GM23338 (cell line): ENCODE measurements at regions not wholly inside any gene's neighbourhood (a gene's known extent, or its start where the extent isn't known, plus 50 kb on each side); places are given as distances from the start of the nearest gene placed in this dataset.

Experiments used
- ATAC-seq: fragments of 200-7000 bp; cut with Tn5 transposase; 3 replicates; pipeline ENCODE4 v1.9.1; 2020
- DNase-seq: peaks from one replicate; pipeline ENCODE4 v3.0.0-alpha.2; 2015; ENCODE audit warnings: low spot score
- H2AFZ ChIP-seq: fragments of 200-600 bp; sonication (generic); 2 replicates; pipeline ENCODE4 v1.8.0; 2016; ENCODE audit warnings: antibody characterized with exemption, mild to moderate bottlenecking, moderate library complexity
- H3F3A ChIP-seq: fragments of 200-600 bp; sonication (generic); replicated peaks from 2 replicates; pipeline ENCODE4 v1.8.0; 2017; ENCODE audit warnings: antibody characterized with exemption, mixed run types, low read depth
- H3K27ac ChIP-seq: fragments of 200-600 bp; sonication (generic); 2 replicates; pipeline ENCODE4 v1.6.1; 2016; ENCODE audit warnings: low read depth
- H3K27me3 ChIP-seq: fragments of 200-600 bp; sonication (generic); 2 replicates; pipeline ENCODE4 v1.8.0; 2016; ENCODE audit warnings: mild to moderate bottlenecking, mixed run types, moderate library complexity; ENCODE audit not compliant: insufficient read depth
- H3K36me3 ChIP-seq: fragments of 200-600 bp; sonication (generic); 2 replicates; pipeline ENCODE4 v1.8.0; 2016; ENCODE audit warnings: mild to moderate bottlenecking; ENCODE audit not compliant: insufficient read depth
- H3K4me1 ChIP-seq: fragments of 200-600 bp; sonication (generic); 2 replicates; pipeline ENCODE4 v1.8.0; 2016; ENCODE audit warnings: mild to moderate bottlenecking, moderate library complexity; ENCODE audit not compliant: insufficient read depth
- H3K4me2 ChIP-seq: fragments of 200-600 bp; sonication (generic); 2 replicates; pipeline ENCODE4 v1.7.1; 2017; ENCODE audit warnings: mixed run types
- H3K4me3 ChIP-seq: fragments of 200-600 bp; sonication (generic); 2 replicates; pipeline ENCODE4 v1.6.1; 2016; ENCODE audit warnings: mixed run types
- H3K79me2 ChIP-seq: fragments of 200-600 bp; sonication (generic); replicated peaks from 2 replicates; pipeline ENCODE4 v1.8.0; 2017; ENCODE audit warnings: mild to moderate bottlenecking; ENCODE audit not compliant: insufficient read depth
- H3K9me2 ChIP-seq: fragments of 200-600 bp; sonication (generic); 2 replicates; pipeline ENCODE4 v1.8.0; 2017; ENCODE audit not compliant: insufficient read depth
- H4K20me1 ChIP-seq: fragments of 200-600 bp; sonication (generic); replicated peaks from 2 replicates; pipeline ENCODE4 v1.8.0; 2017; ENCODE audit warnings: mild to moderate bottlenecking; ENCODE audit not compliant: insufficient read depth
- H3K27ac Mint-ChIP-seq: 2 replicates; pipeline ENCODE4 v1.8.0; 2020; ENCODE audit warnings: inconsistent platforms, mild to moderate bottlenecking, moderate library complexity, mixed read lengths
- H3K27me3 Mint-ChIP-seq: 3 replicates; pipeline ENCODE4 v1.8.0; 2022; ENCODE audit warnings: low read depth, mild to moderate bottlenecking, moderate library complexity, mixed read lengths, inconsistent platforms; ENCODE audit not compliant: insufficient read depth, poor library complexity
- H3K36me3 Mint-ChIP-seq: 3 replicates; pipeline ENCODE4 v1.8.0; 2021; ENCODE audit warnings: low read depth, mild to moderate bottlenecking, inconsistent platforms, moderate library complexity, mixed read lengths
- H3K4me1 Mint-ChIP-seq: 3 replicates; pipeline ENCODE4 v1.8.0; 2020; ENCODE audit warnings: mild to moderate bottlenecking, inconsistent platforms, mixed read lengths
- H3K4me3 Mint-ChIP-seq: 3 replicates; pipeline ENCODE4 v1.8.0; 2021; ENCODE audit warnings: moderate library complexity, mild to moderate bottlenecking, inconsistent platforms, mixed read lengths
- H3K9me3 Mint-ChIP-seq: 3 replicates; pipeline ENCODE4 v1.8.0; 2020; ENCODE audit warnings: moderate library complexity, mild to moderate bottlenecking, inconsistent platforms, mixed read lengths
- EZH2 ChIP-seq: fragments of 200-600 bp; sonication (generic); IDR thresholded peaks from one replicate; pipeline ENCODE4 v1.8.0; 2017; ENCODE audit warnings: antibody characterized with exemption, mild to moderate bottlenecking, low read depth; ENCODE audit not compliant: unreplicated experiment
- JUNB ChIP-seq: IDR thresholded peaks from one replicate; pipeline ENCODE4 v1.6.1; 2016; ENCODE audit warnings: antibody characterized with exemption; ENCODE audit not compliant: unreplicated experiment
- POLR2AphosphoS5 ChIP-seq: IDR thresholded peaks from 2 replicates; pipeline ENCODE4 v1.6.1; 2016; ENCODE audit warnings: antibody characterized with exemption, low read depth
- STAT1 ChIP-seq: IDR thresholded peaks from one replicate; pipeline ENCODE4 v1.6.1; 2016; ENCODE audit warnings: antibody characterized with exemption; ENCODE audit not compliant: unreplicated experiment
- ZNF462 ChIP-seq: fragments of 250-450 bp; sonication (Bioruptor Pico); IDR thresholded peaks from 2 replicates; pipeline ENCODE4 v1.5.0; 2020; ENCODE audit warnings: mild to moderate bottlenecking, moderate library complexity
- TF ChIP-seq, protein P1 (sequence below): IDR thresholded peaks from one replicate; pipeline ENCODE4 v1.6.1; 2018; ENCODE audit warnings: antibody characterized with exemption; ENCODE audit not compliant: unreplicated experiment
- TF ChIP-seq, protein P2 (sequence below), 2 experiments: fragments of 200-600 bp in 1 of 2; sonication (generic) in 1 of 2; conservative IDR thresholded peaks; 2 replicates each; pipeline versions ENCODE4 v1.5.1 to v1.6.1; 2016 to 2017; ENCODE audit warnings: antibody characterized with exemption in 2 of 2, low read depth in 2 of 2, mild to moderate bottlenecking in 2 of 2, moderate library complexity in 1 of 2

DNA sequence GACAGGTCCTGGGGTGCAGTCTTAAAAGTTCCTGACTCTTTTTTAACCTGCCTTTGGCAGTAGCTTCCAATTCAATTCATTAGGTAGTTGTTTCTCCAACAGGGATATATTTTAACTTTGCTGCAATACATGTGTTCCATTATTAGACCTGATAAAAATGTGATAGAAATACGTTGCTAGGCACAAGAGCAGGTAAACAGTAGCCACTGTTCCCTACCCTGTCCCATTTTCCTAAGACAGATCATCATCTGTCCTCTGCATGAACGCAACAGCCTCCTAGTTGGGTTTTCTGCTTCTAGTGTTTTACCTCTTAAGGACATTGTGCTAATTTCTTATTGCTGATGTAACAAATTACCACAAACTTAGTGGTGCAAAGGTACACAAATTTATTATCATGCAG, 156.8 kb downstream of the SNAPC1 start (continued):
- TF ChIP-seq ZNF462 (CRISPR knock-in tag) (no peak), EZH2 (no peak)

DNA sequence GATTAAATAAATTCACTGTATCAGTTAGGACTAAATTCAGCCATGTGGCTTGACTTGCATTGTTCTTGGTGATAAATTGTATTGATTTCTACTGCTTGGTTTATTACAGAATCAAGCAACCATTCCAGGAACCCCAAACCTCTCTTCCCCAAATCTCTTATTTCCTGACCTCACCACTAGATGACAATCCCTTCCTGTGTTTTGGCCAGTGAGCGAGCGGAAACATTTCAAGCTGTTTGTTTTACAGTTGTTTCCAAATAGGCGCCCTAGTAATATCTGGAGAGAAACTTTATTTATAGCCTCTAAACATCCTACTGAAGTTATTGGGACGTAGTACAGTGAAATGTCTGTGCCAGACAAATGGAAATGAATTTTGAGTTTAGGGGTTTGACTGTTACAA, 161.1 kb downstream of the SNAPC1 start:
- no peak overlapping the region for H2AFZ ChIP-seq
- TF ChIP-seq EZH2, result no peak
- TF ChIP-seq, protein P1, sequence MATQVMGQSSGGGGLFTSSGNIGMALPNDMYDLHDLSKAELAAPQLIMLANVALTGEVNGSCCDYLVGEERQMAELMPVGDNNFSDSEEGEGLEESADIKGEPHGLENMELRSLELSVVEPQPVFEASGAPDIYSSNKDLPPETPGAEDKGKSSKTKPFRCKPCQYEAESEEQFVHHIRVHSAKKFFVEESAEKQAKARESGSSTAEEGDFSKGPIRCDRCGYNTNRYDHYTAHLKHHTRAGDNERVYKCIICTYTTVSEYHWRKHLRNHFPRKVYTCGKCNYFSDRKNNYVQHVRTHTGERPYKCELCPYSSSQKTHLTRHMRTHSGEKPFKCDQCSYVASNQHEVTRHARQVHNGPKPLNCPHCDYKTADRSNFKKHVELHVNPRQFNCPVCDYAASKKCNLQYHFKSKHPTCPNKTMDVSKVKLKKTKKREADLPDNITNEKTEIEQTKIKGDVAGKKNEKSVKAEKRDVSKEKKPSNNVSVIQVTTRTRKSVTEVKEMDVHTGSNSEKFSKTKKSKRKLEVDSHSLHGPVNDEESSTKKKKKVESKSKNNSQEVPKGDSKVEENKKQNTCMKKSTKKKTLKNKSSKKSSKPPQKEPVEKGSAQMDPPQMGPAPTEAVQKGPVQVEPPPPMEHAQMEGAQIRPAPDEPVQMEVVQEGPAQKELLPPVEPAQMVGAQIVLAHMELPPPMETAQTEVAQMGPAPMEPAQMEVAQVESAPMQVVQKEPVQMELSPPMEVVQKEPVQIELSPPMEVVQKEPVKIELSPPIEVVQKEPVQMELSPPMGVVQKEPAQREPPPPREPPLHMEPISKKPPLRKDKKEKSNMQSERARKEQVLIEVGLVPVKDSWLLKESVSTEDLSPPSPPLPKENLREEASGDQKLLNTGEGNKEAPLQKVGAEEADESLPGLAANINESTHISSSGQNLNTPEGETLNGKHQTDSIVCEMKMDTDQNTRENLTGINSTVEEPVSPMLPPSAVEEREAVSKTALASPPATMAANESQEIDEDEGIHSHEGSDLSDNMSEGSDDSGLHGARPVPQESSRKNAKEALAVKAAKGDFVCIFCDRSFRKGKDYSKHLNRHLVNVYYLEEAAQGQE, result no peak
- TF ChIP-seq, protein P2, sequence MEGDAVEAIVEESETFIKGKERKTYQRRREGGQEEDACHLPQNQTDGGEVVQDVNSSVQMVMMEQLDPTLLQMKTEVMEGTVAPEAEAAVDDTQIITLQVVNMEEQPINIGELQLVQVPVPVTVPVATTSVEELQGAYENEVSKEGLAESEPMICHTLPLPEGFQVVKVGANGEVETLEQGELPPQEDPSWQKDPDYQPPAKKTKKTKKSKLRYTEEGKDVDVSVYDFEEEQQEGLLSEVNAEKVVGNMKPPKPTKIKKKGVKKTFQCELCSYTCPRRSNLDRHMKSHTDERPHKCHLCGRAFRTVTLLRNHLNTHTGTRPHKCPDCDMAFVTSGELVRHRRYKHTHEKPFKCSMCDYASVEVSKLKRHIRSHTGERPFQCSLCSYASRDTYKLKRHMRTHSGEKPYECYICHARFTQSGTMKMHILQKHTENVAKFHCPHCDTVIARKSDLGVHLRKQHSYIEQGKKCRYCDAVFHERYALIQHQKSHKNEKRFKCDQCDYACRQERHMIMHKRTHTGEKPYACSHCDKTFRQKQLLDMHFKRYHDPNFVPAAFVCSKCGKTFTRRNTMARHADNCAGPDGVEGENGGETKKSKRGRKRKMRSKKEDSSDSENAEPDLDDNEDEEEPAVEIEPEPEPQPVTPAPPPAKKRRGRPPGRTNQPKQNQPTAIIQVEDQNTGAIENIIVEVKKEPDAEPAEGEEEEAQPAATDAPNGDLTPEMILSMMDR (conservative IDR thresholded peaks at IDR 0.05; ENCODE audit: low read depth in 2 of 2), result peak; percentile 62 to 83
- TF ChIP-seq STAT1, result no peak
- no peak for TF ChIP-seq JUNB
- TF ChIP-seq POLR2AphosphoS5, result no peak
- no peaks in the 10 kb centered on the region for H3K79me2 ChIP-seq
- H3K27me3 Mint-ChIP-seq, result no peaks in the 10 kb centered on the region
- no peaks in the 10 kb centered on the region for H4K20me1 ChIP-seq
- no peaks in the 10 kb centered on the region for H3K27me3 ChIP-seq
- H3K4me2 ChIP-seq, result no peak overlapping the region
- H3K36me3 ChIP-seq, result no peaks in the 10 kb centered on the region
- no peak overlapping the region for H3K4me3 ChIP-seq
- H3K9me3 Mint-ChIP-seq, result no peaks in the 10 kb centered on the region
- no peak overlapping the region for H3K27ac Mint-ChIP-seq
- no peak overlapping the region for H3K27ac ChIP-seq
- H3K4me1 ChIP-seq, result peaks cover 21% of the 10 kb centered on the region
- no peaks in the 10 kb centered on the region for H3F3A ChIP-seq
- H3K4me1 Mint-ChIP-seq, result peaks cover 26% of the 10 kb centered on the region
- no peak overlapping the region for H3K4me3 Mint-ChIP-seq
- ATAC-seq (no peak; the same call in 2 of the 3 replicates), DNase-seq (peak; percentile 46)
- H3K9me2 ChIP-seq, result no peaks in the 10 kb centered on the region
- no peaks in the 10 kb centered on the region for H3K36me3 Mint-ChIP-seq
